Activated CD4-positive, alpha-beta T cell treated with anti-CD3 and anti-CD28 coated beads for 36 hours (primary cell): ENCODE measurements at regions not wholly inside any gene's neighbourhood (a gene's known extent, or its start where the extent isn't known, plus 50 kb on each side); places are given as distances from the start of the nearest gene placed in this dataset.
"Not testable (repeated sequence)": the region's sequence is repeated elsewhere in the genome, so short reads cannot be mapped to it uniquely, and the experiment has no call there.

ENCODE experiments used
- ATAC-seq: fragments of 200-7000 bp; cut with Tn5 transposase; one replicate; pipeline ENCODE4 v1.10.0; 2021; ENCODE audit warnings: mild to moderate bottlenecking, moderate library complexity
- CTCF ChIA-PET: fragments of 350-600 bp; sonication (Branson Sonifier 250); formaldehyde crosslinking; loops from one replicate; lab custom pipeline; 2021; ENCODE audit warnings: antibody characterized with exemption; lab: Charles Lee
- POLR2A ChIA-PET: fragments of 350-600 bp; sonication (Branson Sonifier 250); formaldehyde crosslinking; loops from one replicate; lab custom pipeline; 2021; ENCODE audit warnings: antibody characterized with exemption, inconsistent platforms; lab: Charles Lee
- DNase-seq: peaks from one replicate; pipeline ENCODE4 v3.0.0-alpha.2; 2020
- H3K27ac Mint-ChIP-seq: one replicate; pipeline ENCODE4 v1.8.0; 2021; ENCODE audit warnings: mixed read lengths
- H3K27me3 Mint-ChIP-seq: one replicate; pipeline ENCODE4 v1.8.0; 2021; ENCODE audit warnings: mixed read lengths
- H3K36me3 Mint-ChIP-seq: one replicate; pipeline ENCODE4 v1.8.0; 2021; ENCODE audit warnings: low read depth, mixed read lengths
- H3K4me1 Mint-ChIP-seq: one replicate; pipeline ENCODE4 v1.8.0; 2021; ENCODE audit warnings: mixed read lengths
- H3K4me3 Mint-ChIP-seq: one replicate; pipeline ENCODE4 v1.8.0; 2021; ENCODE audit warnings: mild to moderate bottlenecking, moderate library complexity, mixed read lengths
- H3K9me3 Mint-ChIP-seq: one replicate; pipeline ENCODE4 v1.8.0; 2021; ENCODE audit warnings: low read depth, mixed read lengths
- intact Hi-C, 2 experiments: fragments of 100-400 bp; cut with DNase I in 1 of 2; cut with micrococcal nuclease in 1 of 2; formaldehyde crosslinking; loops; one replicate each; pipeline versions ENCODE4 v1.14.2 to v1.15.1; 2022 to 2024; cut with DNase I, micrococcal nuclease

GRCh38 chr9:91021656-91022055 lies 220.0 kb downstream of the SYK start:
- H3K27ac Mint-ChIP-seq, POLR2A ChIA-PET, intact Hi-C loops, ATAC-seq, H3K4me1 Mint-ChIP-seq, H3K4me3 Mint-ChIP-seq, H3K9me3 Mint-ChIP-seq, H3K36me3 Mint-ChIP-seq, DNase-seq: not testable (repeated sequence)
- CTCF ChIA-PET = interaction anchor here (0.6 kb wide), 1 partner anchor 31 kb away, joined by 3 read pairs; no protein-coding TSS in a partner anchor
- H3K27me3 Mint-ChIP-seq = peaks cover 50% of the 10 kb centered on the region

GRCh38 chr9:91023741-91024140 lies 222.1 kb downstream of the SYK start:
- no peaks in the 10 kb centered on the region for H3K36me3 Mint-ChIP-seq
- H3K9me3 Mint-ChIP-seq = no peaks in the 10 kb centered on the region
- ChIA-PET CTCF (interaction anchor here (0.6 to 2.2 kb wide), 4 partner anchors 10 to 199 kb away, joined by 4 to 7 read pairs (median 6); no protein-coding TSS in a partner anchor), POLR2A (no interaction called here)
- peaks cover 7% of the 10 kb centered on the region for H3K4me1 Mint-ChIP-seq
- DNase-seq (no peak), ATAC-seq (no peak)
- H3K4me3 Mint-ChIP-seq = no peak overlapping the region
- intact Hi-C loops = no loop called here
- no peak overlapping the region for H3K27ac Mint-ChIP-seq
- H3K27me3 Mint-ChIP-seq = peaks cover 42% of the 10 kb centered on the region

GRCh38 chr9:91024841-91025240 lies 223.2 kb downstream of the SYK start:
- no peak for ATAC-seq
- Mint-ChIP-seq H3K27ac (no peak overlapping the region), H3K9me3 (no peaks in the 10 kb centered on the region), H3K4me1 (peaks cover 7% of the 10 kb centered on the region), H3K4me3 (no peak overlapping the region), H3K27me3 (peaks cover 37% of the 10 kb centered on the region), H3K36me3 (no peaks in the 10 kb centered on the region)
- intact Hi-C loops = no loop called here
- no peak for DNase-seq
- ChIA-PET CTCF (interaction anchor here (0.6 to 1.0 kb wide), 5 partner anchors 8 to 799 kb away, joined by 3 read pairs; no protein-coding TSS in a partner anchor), POLR2A (no interaction called here)

DNA sequence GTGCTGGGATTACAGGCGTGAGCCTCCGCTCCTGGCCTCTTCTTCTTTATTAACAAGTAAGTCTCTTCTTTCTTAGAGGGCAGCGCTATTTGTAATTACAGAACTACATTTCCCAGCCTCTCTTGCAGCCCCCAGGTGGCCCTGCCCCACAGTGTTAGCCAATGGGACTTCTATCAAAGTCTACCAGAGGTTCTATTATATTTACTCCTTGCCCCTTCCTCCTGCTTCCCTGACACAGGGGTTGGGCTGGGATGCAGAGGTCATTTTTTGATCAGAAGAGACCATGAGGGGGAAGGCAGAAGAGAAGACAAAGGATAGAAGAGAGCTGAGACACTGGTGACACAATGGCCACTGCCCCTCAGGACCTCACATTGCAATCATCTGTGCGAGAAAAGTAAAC lies 224.2 kb downstream of the SYK start:
- peaks cover 4% of the 10 kb centered on the region for H3K4me1 Mint-ChIP-seq
- DNase-seq = no peak
- no peaks in the 10 kb centered on the region for H3K36me3 Mint-ChIP-seq
- POLR2A ChIA-PET = no interaction called here
- no peaks in the 10 kb centered on the region for H3K9me3 Mint-ChIP-seq
- CTCF ChIA-PET = interaction anchor here (0.9 kb wide), 1 partner anchor 9 kb away, joined by 3 read pairs; no protein-coding TSS in a partner anchor
- intact Hi-C loops = no loop called here
- no peak for ATAC-seq
- no peak overlapping the region for H3K27ac Mint-ChIP-seq
- H3K27me3 Mint-ChIP-seq = peaks cover 32% of the 10 kb centered on the region
- H3K4me3 Mint-ChIP-seq = no peak overlapping the region

DNA sequence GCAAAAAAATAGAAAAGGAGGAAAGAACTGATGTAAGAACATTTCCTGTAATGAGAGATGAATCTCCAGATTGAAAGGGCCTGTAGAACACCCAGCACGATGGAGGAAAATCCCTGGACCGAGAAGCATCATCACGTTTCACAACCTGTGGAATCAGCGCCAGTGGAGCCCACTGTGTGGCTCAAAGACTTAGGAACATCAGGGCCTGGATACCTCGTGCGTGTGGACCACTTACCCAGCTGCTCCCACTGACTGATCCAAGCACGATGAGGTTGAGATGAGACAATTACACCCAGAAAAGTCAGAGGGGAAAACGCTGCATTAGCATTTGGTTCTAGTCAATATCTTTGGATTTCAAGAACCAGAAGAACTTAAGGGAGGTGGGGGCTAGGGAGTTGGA lies 224.6 kb downstream of the SYK start:
- DNase-seq (no peak), ATAC-seq (no peak)
- Mint-ChIP-seq H3K4me3 (no peak overlapping the region), H3K27me3 (peaks cover 32% of the 10 kb centered on the region), H3K4me1 (peaks cover 4% of the 10 kb centered on the region), H3K36me3 (no peaks in the 10 kb centered on the region), H3K9me3 (no peaks in the 10 kb centered on the region), H3K27ac (no peak overlapping the region)
- ChIA-PET CTCF (no interaction called here), POLR2A (no interaction called here)
- intact Hi-C loops = no loop called here

- Mint-ChIP-seq H3K27ac (no peak overlapping the region), H3K36me3 (no peaks in the 10 kb centered on the region), H3K4me3 (no peak overlapping the region), H3K4me1 (no peaks in the 10 kb centered on the region), H3K9me3 (no peaks in the 10 kb centered on the region), H3K27me3 (peaks cover 28% of the 10 kb centered on the region)
- POLR2A ChIA-PET = no interaction called here
- CTCF ChIA-PET = interaction anchor here (1.0 kb wide), 1 partner anchor 246 kb away, joined by 3 read pairs; no protein-coding TSS in a partner anchor
- DNase-seq = no peak
- intact Hi-C loops = no loop called here
- ATAC-seq = no peak
These were observed 225.4 kb downstream of the SYK start for GRCh38 chr9:91027005-91027404.

GRCh38 chr9:91028166-91028827 lies 226.7 kb downstream of the SYK start:
- no peak for ATAC-seq
- H3K9me3 Mint-ChIP-seq = no peaks in the 10 kb centered on the region
- DNase-seq = no peak
- no peaks in the 10 kb centered on the region for H3K4me1 Mint-ChIP-seq
- H3K27me3 Mint-ChIP-seq = peaks cover 24% of the 10 kb centered on the region
- ChIA-PET CTCF (interaction anchor here (1.0 to 1.5 kb wide), 2 partner anchors 245 to 445 kb away, joined by 3 read pairs; no protein-coding TSS in a partner anchor), POLR2A (no interaction called here)
- no peaks in the 10 kb centered on the region for H3K36me3 Mint-ChIP-seq
- no peak overlapping the region for H3K27ac Mint-ChIP-seq
- no peak overlapping the region for H3K4me3 Mint-ChIP-seq
- intact Hi-C loops = no loop called here

DNA sequence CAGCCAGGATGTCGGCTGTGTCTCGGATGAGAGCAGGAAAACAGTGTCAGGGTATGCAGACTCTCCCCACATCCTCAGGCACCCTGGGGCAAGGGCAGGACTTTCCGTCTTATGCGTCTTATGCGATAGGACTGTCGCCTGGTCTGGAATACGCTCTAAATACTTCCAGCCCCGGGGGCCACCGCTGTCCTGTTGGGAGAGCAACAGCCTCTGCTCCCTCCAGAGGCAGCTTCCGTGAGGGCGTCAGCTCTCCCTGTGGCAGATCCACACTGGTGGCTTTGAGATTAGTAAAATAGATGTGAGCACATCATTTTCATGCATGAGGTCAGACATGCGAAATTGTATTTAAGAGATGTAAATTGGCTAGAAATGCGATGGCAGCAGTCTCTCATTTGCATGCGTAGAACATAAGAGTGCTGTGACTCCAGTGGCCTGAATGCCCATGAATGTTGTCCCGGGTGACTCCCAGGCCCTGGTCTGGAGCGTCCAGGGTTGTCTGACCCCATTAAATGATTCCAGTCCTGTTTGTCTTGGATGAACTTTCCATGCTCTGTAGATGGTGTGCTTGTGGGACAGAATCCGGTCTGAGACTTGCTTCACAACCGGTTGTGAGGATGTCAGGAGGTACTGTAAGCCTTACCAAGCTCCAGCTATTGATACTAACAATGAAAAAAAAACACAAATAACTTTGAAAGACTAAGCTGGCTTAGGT lies 228.2 kb downstream of the SYK start:
- Mint-ChIP-seq H3K27ac (no peak overlapping the region), H3K4me3 (no peak overlapping the region), H3K4me1 (peaks cover 5% of the 10 kb centered on the region), H3K36me3 (no peaks in the 10 kb centered on the region), H3K9me3 (no peaks in the 10 kb centered on the region), H3K27me3 (peaks cover 18% of the 10 kb centered on the region)
- no peak for DNase-seq
- ATAC-seq = no peak
- ChIA-PET CTCF (interaction anchor here (0.6 to 1.0 kb wide), 3 partner anchors 367 to 647 kb away, joined by 3 to 4 read pairs (median 3); no protein-coding TSS in a partner anchor), POLR2A (interaction anchor here (0.5 kb wide), 1 partner anchor 165 kb away, joined by 3 read pairs; no protein-coding TSS in a partner anchor)
- intact Hi-C loops = loop anchor here (5.0 to 10.0 kb wide), 3 partner anchors 222 to 697 kb away; no protein-coding TSS in a partner anchor

- ATAC-seq (no peak), DNase-seq (no peak)
- Mint-ChIP-seq H3K9me3 (no peaks in the 10 kb centered on the region), H3K27me3 (peaks cover 14% of the 10 kb centered on the region), H3K36me3 (no peaks in the 10 kb centered on the region), H3K4me1 (peaks cover 24% of the 10 kb centered on the region), H3K4me3 (no peak overlapping the region), H3K27ac (no peak overlapping the region)
- ChIA-PET CTCF (interaction anchor here (0.6 to 2.4 kb wide), 3 partner anchors 117 to 1097 kb away, joined by 3 to 13 read pairs (median 6); no protein-coding TSS in a partner anchor), POLR2A (interaction anchor here (0.5 kb wide), 1 partner anchor 315 kb away, joined by 3 read pairs; no protein-coding TSS in a partner anchor)
- intact Hi-C loops = loop anchor here (5.0 to 10.0 kb wide), 3 partner anchors 220 to 695 kb away; no protein-coding TSS in a partner anchor
These were observed 230.5 kb downstream of the SYK start for GRCh38 chr9:91032121-91032531.

DNA sequence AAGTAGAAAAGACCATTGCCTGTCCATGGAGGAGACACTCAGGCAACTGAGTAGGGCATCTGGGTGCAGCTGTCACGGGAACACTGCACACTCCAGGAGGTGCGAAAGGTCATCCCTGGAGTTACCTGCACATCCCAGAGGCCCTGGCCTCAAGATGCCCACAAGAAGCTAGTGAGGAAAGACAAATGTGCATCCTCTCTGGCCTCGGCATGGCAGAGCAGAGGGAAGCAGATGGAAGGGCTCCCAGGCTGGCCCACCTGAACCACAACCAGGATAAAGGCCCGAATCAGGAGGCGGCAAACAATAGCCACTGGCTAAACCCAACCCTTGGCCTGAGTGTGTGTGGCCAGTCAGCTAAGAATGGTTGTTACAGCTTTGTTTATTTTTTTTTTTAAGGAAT lies 231.7 kb downstream of the SYK start:
- no peaks in the 10 kb centered on the region for H3K36me3 Mint-ChIP-seq

DNA sequence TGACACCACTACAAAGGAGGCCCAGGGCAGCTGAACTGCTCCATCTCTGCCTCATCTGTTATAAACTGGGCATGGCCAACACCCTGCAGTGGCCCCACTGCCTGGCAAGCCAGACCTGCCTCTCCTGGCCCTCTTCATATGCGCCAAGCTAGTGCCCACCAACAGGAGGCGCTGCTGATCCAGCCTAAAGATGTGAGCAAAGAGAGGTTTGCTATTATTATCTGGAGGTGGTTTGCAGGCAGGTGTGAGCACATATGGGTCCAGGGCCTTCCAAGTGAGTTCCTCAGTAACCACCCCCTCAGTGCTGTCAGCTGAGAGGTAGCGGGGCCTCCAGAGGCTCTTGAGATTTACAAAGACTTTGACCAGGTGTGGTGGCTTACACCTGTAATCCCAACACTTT lies 232.2 kb downstream of the SYK start:
- ATAC-seq (peak; percentile 40), DNase-seq (peak; percentile 89)
- Mint-ChIP-seq H3K4me1 (peaks cover 41% of the 10 kb centered on the region), H3K36me3 (no peaks in the 10 kb centered on the region), H3K9me3 (no peaks in the 10 kb centered on the region), H3K27me3 (peaks cover 14% of the 10 kb centered on the region), H3K27ac (no peak overlapping the region), H3K4me3 (no peak overlapping the region)
- POLR2A ChIA-PET = interaction anchor here (1.0 kb wide), 1 partner anchor 98 kb away, joined by 3 read pairs; no protein-coding TSS in a partner anchor
- CTCF ChIA-PET = interaction anchor here (0.6 to 2.5 kb wide), 33 partner anchors 10 to 694 kb away, joined by 3 to 15 read pairs (median 4); no protein-coding TSS in a partner anchor
- intact Hi-C loops = loop anchor here (1.0 to 10.0 kb wide), 4 partner anchors 38 to 694 kb away; no protein-coding TSS in a partner anchor

More for the DNA sequence above, 231.7 kb downstream of the SYK start:
- POLR2A ChIA-PET = interaction anchor here (1.0 kb wide), 1 partner anchor 98 kb away, joined by 3 read pairs; no protein-coding TSS in a partner anchor
- ATAC-seq = no peak
- H3K27me3 Mint-ChIP-seq = peaks cover 14% of the 10 kb centered on the region
- no peak overlapping the region for H3K4me3 Mint-ChIP-seq
- intact Hi-C loops = loop anchor here (5.0 to 10.0 kb wide), 3 partner anchors 219 to 694 kb away; no protein-coding TSS in a partner anchor
- DNase-seq = no peak
- CTCF ChIA-PET = interaction anchor here (0.6 to 2.5 kb wide), 29 partner anchors 10 to 776 kb away, joined by 3 to 15 read pairs (median 4); no protein-coding TSS in a partner anchor
- H3K4me1 Mint-ChIP-seq = peaks cover 36% of the 10 kb centered on the region
- no peak overlapping the region for H3K27ac Mint-ChIP-seq
- no peaks in the 10 kb centered on the region for H3K9me3 Mint-ChIP-seq
